Right lobe of liver (tissue), 6 donors: ENCODE measurements at regions not wholly inside any gene's neighbourhood (a gene's known extent, or its start where the extent isn't known, plus 50 kb on each side); places are given as distances from the start of the nearest gene placed in this dataset.

Experiments used
- ATAC-seq, 4 donors: fragments of 200-7000 bp; cut with Tn5 transposase; one replicate each; pipeline ENCODE4 v1.9.1; 2020; ENCODE audit warnings: mild to moderate bottlenecking in 4 of 4, moderate library complexity in 4 of 4
- DNase-seq, 3 donors: peaks; one replicate each; pipeline ENCODE4 v3.0.0-alpha.2; 2020
- H3K27ac ChIP-seq, 3 donors: fragments of 200-600 bp; one replicate each; pipeline ENCODE4 v1.8.0; 2022
- H3K27me3 ChIP-seq, 2 donors: fragments of 200-600 bp; one replicate each; pipeline ENCODE4 v1.8.0; 2022
- H3K36me3 ChIP-seq, 4 donors: fragments of 200-600 bp; sonication (generic) in 1 of 4; one replicate each; pipeline versions ENCODE4 v1.5.1 to v1.8.0; 2017 to 2022; ENCODE audit warnings: control low read depth in 1 of 4
- H3K4me1 ChIP-seq, 4 donors: fragments of 200-600 bp; sonication (generic) in 1 of 4; one replicate each; pipeline versions ENCODE4 v1.5.1 to v1.8.0; 2017 to 2022; ENCODE audit warnings: control low read depth in 1 of 4
- H3K4me3 ChIP-seq, 3 donors: fragments of 200-600 bp; one replicate each; pipeline ENCODE4 v1.8.0; 2022
- H3K9me3 ChIP-seq, 4 donors: fragments of 200-600 bp; sonication (generic) in 1 of 4; one replicate each; pipeline versions ENCODE4 v1.5.1 to v1.8.0; 2017 to 2022; ENCODE audit warnings: control low read depth in 1 of 4
- CTCF ChIP-seq, 4 donors: fragments of 200-600 bp in 3 of 4; fragments of 450-650 bp in 1 of 4; IDR thresholded peaks; one replicate each; pipeline versions ENCODE4 v1.5.1 to v1.8.0; 2016 to 2022; ENCODE audit warnings: antibody characterized with exemption in 4 of 4, mild to moderate bottlenecking in 2 of 4
- POLR2A ChIP-seq: fragments of 450-650 bp; IDR thresholded peaks from one replicate; pipeline ENCODE4 v1.6.1; 2017; ENCODE audit warnings: antibody characterized with exemption, mild to moderate bottlenecking
- WGBS: methylation state at CpG from one replicate; pipeline ENCODE4 v1.1.6; 2018; ENCODE audit warnings: low coverage, low lambda C conversion rate; ENCODE audit not compliant: insufficient coverage; ENCODE audit errors: missing lambda C conversion rate; 5-methylcytosine and 5-hydroxymethylcytosine counted together
- intact Hi-C, 2 donors: fragments of 100-400 bp; cut with DNase I; formaldehyde crosslinking; loops; one replicate each; pipeline versions ENCODE4 v1.11.2 to v1.14.1; 2022
- donor health status: DM: no; HTN: yes; CAD: no.
- donor health status: DM: no; HTN: no; CAD: no.
- donor health status: DM: no; HTN: no; CAD: no.
- donor health status: DM: no; HTN: yes; CAD: no.
- donor health status: DM: no; HTN: yes; CAD: no.

- Histone ChIP-seq H3K4me3 (no peak overlapping the region), H3K36me3 (no peaks in the 10 kb centered on the region), H3K9me3 (no peaks in the 10 kb centered on the region), H3K27ac (no peak overlapping the region), H3K27me3 (no peaks in the 10 kb centered on the region), H3K4me1 (no peaks in the 10 kb centered on the region)
- TF ChIP-seq CTCF (IDR thresholded peaks at IDR 0.05) (no peak), POLR2A (no peak)
- intact Hi-C loops = no loop called here
- 41% methylated on average over 3 of the region's 3 CpGs for WGBS
- DNase-seq (no peak), ATAC-seq (no peak)
Measured at GRCh38 chr18:68454511-68455228, 260.2 kb downstream of the TMX3 start.

GRCh38 chr18:68449292-68449691 is 265.6 kb downstream of the TMX3 start:
- no peak for DNase-seq
- intact Hi-C loops = no loop called here
- Histone ChIP-seq H3K27ac (no peak overlapping the region), H3K27me3 (no peaks in the 10 kb centered on the region), H3K4me3 (no peak overlapping the region), H3K36me3 (no peaks in the 10 kb centered on the region), H3K4me1 (no peaks in the 10 kb centered on the region), H3K9me3 (no peaks in the 10 kb centered on the region)
- TF ChIP-seq POLR2A (no peak), CTCF (IDR thresholded peaks at IDR 0.05) (no peak)
- 53% methylated on average over 2 of the region's 2 CpGs for WGBS
- no peak for ATAC-seq

GRCh38 chr18:68448736-68449135 is 266.2 kb downstream of the TMX3 start:
- no peak overlapping the region for H3K4me3 ChIP-seq
- no peaks in the 10 kb centered on the region for H3K9me3 ChIP-seq
- no peak overlapping the region for H3K27ac ChIP-seq
- 23% methylated on average over 1 of the region's 1 CpG for WGBS
- no peaks in the 10 kb centered on the region for H3K36me3 ChIP-seq
- TF ChIP-seq CTCF (IDR thresholded peaks at IDR 0.05) (no peak), POLR2A (no peak)
- no peaks in the 10 kb centered on the region for H3K27me3 ChIP-seq
- intact Hi-C loops = no loop called here
- ATAC-seq = no peak
- H3K4me1 ChIP-seq = no peaks in the 10 kb centered on the region
- DNase-seq = no peak

- no peak for DNase-seq
- H3K27me3 ChIP-seq = no peaks in the 10 kb centered on the region
- intact Hi-C loops = no loop called here
- H3K27ac ChIP-seq = no peak overlapping the region
- no peaks in the 10 kb centered on the region for H3K9me3 ChIP-seq
- no peaks in the 10 kb centered on the region for H3K36me3 ChIP-seq
- H3K4me3 ChIP-seq = no peak overlapping the region
- ATAC-seq = no peak
- 25% methylated on average over 1 of the region's 1 CpG for WGBS
- no peaks in the 10 kb centered on the region for H3K4me1 ChIP-seq
- TF ChIP-seq POLR2A = no peak
- no peak for TF ChIP-seq CTCF (IDR thresholded peaks at IDR 0.05)
Measured at GRCh38 chr18:68447286-68447685, 267.6 kb downstream of the TMX3 start.
